ENCODE measurements at regions not wholly inside any gene's neighbourhood (a gene's known extent, or its start where the extent isn't known, plus 50 kb on each side); places are given as distances from the start of the nearest gene placed in this dataset.

DNA sequence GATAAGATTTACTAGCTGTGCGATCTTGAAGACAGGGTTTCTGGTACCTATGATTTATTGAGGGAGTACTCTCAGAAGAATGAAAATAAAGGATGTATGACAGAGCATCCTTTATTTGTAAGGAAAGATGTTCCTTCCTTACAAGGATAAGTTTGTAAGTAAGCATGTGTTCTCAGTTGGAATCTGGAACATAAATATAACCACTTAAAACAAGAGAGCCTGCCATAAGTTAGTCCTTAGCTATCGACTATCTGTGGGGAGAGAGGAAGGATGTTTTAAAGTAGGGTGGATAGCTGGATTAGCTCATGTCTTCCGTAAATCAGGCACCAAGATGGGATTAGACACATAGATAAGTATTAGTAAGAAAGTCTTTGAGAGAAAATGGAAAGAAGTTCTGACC, 192.6 kb upstream of the CARD18 start:
- no peak for DNase-seq (ENCODE audit: low spot score)

DNA sequence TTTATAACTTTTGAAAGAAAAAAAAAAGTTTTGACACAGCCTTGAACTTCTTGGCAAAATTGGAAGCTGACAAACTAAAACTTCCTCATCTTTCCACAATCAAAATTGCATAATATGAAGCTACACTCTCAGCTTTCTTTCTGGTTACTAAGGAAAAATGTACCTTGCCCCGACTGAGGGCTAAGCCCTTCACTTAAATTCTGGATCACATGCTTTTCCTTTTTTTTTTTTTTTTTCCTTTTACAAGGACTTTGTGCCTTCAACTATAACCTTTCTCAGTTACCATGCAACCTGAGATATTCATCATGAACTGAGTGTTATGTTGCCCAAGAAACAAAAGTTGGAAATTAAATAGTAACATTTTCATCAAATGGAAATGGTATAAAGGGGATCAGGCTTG, 188.5 kb upstream of the CARD18 start:
- DNase-seq (ENCODE audit: low spot score): no peak

DNA sequence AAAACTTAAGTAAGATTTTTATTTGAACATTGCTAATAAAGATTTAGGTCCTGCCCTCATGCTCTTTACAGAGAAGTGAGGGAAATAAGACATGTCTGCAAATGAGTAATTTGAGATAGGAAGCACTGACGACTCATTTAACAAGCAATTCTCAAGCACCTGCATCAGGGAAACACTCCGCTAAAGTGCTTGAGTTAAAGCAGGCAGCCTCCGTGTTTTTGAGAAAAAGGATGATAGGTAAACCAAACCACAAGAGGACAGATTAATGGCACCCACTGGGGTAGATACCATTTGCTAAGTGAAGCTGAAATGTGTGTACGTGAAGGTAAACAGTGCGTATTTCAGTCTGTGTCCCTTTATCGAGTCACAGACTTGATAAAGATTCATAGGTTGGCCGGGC, 184.6 kb upstream of the CARD18 start:
- DNase-seq (ENCODE audit: low spot score): no peak

DNA sequence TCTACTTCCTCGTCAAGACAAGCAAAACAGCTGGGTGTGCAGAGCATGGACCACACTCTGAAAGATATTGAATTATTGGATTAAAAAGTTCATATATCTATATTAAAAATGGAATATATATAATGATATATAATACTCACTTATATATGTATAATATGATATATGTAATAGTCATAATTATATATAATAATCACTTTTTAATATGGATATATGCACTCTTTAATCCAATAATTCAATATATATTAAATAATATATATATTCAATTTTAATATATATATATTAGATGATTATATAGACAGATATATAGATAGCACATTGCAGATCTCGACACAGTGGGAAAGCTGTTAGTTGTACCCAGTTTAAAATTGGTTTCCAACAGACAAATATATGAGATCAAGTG, 182.1 kb upstream of the CARD18 start:
- no peak for DNase-seq (ENCODE audit: low spot score)

DNA sequence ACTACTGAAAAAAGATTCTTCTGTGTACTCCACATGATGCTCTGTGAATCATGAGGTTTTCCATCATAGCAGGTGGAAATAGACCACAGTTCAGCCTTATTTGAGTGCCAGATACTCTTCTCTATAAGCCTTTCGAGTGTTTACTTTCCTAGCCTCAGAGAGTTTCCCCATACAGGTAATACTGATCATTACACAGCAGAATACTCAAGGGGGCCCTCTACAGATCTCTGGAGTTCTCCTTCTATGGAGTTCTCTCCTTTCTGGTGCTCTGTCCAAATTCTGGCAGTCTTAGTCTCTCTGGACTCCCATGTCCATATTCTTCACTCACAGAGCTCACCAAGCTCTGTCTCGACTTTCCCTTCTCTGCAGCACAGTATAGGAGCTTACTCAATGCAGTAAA, 175.7 kb upstream of the CARD18 start:
- DNase-seq (ENCODE audit: low spot score): no peak

DNA sequence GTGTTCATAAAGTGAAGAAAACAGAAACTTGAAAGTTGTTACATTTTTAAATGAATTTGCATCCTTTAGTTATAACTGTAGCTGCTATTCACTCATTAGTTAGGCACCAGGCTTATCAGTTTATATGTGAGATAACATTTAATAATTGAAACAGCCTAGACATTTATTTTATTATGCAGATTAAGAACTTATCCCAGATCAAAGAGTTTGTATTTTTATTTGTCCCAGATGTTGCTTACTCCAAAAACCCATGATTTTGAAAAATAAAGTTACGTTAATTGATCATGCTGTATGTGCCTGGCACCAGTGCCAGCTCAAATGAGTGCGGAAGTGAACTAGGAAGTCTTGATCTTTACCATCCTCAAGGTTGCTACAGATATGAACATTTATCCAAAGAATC, 172.7 kb upstream of the CARD18 start:
- no peak for DNase-seq (ENCODE audit: low spot score)

DNA sequence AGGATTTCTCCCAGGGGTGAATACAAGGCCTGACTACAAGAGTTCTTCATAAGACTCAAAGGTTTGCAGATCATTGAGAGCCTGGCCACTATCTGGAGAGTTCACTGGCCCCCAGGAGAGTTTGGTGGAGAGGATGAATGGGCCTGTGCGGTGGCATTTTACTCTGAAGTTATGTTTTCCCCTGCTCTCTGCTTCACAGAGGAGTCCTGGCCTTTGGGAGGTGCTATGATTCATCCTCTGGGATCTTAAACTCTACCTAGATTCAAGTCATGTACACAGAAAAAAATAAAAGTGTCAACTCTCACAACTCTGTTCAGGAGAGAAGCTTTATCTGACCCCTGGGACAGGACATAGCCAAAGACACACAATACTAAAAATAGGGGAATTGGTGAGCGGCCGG, 159.1 kb upstream of the CARD18 start:
- no peak for DNase-seq (ENCODE audit: low spot score)

DNA sequence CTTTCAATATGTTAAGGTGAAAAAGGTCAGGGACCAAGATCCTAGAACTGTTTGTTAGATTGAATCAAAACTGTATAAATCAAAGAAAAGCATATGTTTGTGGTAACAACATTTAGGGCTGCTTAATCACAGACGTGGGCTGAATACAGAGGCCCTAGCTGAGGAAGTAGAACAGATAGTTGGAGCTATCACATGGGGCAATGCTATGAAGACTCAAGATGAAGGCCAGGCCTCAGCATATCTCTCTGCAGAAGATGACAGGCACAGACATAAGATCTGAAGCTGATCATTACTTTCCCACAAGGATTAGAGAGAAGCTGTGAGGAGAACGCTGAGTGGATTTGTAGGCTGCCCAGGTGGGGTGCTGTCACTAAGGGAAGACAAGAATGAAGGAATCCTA, 158.6 kb upstream of the CARD18 start:
- no peak for DNase-seq (ENCODE audit: low spot score)

DNA sequence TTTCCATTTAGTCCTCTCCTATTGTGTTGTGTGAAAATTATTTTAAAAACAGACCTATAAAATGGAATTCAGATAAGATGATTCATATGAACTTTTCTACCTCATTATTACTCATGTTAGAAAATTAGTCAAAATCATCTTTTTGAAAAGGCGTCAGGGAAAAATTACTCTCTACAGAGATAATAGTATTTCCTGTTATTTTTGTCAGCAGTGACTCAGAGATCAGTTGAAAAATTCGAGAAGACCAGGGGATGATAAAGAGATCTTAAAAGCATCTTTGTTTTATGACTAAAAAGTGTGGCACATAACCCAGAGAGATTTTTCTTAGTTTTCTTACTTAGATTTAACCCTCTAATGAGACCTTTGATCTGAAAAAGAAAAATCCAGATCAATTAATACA, 157.9 kb upstream of the CARD18 start:
- no peak for DNase-seq (ENCODE audit: low spot score)

DNA sequence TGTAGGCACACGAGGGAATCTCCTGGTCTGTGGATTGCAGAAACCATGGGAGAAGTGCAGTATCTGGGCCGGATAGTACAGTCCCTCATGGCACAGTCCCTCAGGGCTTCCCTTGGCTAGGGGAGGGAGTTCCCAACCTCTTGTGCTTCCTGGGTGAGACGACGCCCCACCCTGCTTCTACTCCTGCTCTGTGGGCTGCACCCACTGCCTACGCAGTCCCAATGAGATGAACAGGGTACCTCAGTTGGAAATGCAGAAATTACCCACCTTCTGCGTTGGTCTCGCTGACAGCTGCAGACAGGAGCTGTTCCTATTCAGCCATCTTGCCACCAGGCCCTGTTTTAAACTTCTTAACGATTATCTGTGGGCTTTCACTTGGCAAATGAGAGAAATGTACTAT, 157.2 kb upstream of the CARD18 start:
- no peak for DNase-seq (ENCODE audit: low spot score)

DNA sequence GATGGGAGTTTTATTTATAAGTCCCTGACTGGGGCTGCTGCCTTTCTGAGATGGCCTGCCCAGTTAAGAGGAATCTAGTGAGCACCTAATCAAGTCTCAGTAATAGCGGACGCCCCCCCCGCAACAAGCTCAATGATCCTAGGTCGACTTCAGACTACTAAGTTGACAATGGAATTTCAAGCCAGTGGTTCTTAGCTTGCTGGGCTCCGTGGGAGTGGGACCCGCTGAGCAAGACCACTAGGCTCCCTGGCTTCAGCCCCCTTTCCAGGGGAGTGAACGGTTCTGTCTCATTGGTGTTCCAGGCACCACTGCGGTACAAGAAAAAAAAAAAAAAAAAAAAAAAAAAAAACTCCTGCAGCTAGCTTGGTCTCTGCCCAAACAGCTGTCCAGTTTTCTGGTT, 156.8 kb upstream of the CARD18 start:
- no peak for DNase-seq (ENCODE audit: low spot score)

DNA sequence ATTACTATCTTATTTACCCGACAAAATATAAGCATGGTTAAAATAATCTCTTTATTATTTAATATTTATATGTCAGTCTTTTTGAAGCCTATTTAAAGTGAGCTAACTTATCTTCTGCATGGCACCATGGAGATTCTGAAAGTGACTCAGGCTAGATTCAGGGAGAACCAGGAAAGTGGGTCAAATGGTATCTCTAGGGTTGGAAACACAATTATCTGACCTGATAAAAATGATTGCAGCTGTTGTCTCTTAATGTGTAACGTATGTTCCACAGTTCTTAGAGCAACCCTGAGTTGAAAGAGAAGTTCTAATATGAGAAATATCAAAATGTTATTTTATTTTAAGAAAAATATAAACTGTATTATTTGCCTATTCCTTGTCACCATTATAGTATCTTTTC, 143.1 kb upstream of the CARD18 start:
- DNase-seq (ENCODE audit: low spot score): no peak

DNA sequence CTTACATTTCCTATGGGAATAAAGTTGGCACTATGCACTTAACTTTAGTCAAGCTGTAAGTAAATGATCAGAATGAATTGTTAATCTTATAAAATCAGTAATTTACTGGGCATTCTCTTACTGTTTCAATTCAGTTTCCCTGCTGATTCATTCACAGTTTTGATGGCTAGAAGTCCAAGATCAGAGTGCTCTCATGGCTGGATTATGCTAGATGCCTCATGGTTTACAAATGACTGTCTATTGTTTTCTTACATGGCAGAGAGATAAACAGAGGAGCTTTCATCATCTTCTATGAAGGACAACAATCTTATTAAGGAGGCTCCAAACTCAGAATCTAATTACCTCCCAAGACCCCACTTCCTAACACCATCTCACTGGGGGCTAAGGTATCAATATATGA, 135.1 kb upstream of the CARD18 start:
- no peak for DNase-seq (ENCODE audit: low spot score)

DNA sequence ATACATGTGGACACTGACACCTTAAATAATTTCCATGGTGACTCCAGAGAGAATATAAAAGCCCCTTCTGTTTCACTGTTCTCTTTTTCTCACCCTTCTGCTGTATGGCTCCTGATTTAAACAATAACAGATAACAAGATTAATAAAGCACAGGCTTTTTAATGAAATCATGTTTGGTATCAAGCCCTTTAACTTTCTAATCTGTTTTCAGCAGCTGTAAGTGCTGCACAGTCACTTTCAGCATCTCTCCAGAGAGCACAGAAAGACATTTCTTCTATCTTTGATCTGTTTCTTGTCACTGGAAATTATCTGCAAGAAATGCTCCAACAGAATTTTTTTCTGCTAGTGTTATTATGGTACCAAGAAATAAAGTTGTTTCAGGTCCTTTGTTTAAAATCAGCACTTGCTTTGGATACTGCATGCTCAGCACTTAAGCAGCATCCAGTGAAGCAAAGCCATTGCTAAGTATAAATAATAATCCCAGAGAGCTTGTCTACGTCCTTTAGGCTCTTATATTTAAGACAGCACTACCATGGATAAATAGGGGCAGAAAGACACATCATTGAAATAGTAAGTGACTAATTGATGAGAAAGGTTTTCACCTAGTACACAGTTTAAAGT, 134.2 kb upstream of the CARD18 start:
- no peak for DNase-seq (ENCODE audit: low spot score)

DNA sequence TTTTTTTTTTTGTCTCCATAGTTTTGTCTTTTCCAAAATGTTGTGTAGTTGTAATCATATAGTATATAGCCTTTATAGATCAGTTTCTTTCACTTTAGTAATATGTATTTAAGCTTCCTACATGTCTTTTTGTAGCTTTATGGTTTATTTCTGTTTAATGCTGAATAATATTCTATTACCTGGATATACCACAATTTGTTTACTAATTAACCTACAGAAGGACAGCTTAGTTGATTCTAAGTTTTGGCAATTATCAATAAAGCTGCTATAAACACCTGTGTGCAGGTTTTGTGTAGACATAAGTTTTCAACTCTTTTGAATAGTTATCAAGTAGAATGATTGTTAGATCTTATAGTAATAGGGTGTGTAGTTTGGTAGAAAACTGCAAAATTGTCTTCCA, 130.3 kb upstream of the CARD18 start:
- no peak for DNase-seq (ENCODE audit: low spot score)

DNA sequence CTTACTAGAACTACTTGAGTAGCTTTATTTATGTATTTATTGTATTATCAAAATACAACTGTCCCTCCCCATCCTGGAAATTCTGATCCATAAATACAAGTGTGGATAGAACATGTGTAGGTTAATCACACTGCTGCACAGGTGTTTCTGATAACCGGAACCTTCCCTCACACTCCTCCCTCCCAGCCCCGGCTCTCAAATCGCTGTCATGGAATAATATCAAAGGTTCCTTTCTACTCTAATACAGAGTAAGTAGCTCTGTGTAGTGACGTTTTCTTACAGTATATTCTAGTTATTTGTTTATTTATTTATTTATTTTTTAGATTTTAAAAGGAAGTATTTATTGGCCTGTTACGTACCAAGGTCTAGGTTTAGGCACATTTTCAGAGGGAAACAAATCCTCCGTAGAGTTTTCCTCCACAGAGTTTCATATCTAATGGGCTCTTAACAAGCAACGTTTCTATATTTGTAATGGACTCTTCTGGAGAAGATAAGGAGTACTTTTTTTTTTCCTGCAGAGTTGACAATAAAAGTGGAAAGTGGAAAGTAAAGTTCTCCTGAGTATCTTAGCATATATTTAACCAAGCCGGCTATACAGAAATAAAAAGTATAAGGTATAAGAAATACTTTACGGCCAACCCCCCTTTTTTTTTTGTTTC, 129.0 kb upstream of the CARD18 start:
- no peak for DNase-seq (ENCODE audit: low spot score)

DNA sequence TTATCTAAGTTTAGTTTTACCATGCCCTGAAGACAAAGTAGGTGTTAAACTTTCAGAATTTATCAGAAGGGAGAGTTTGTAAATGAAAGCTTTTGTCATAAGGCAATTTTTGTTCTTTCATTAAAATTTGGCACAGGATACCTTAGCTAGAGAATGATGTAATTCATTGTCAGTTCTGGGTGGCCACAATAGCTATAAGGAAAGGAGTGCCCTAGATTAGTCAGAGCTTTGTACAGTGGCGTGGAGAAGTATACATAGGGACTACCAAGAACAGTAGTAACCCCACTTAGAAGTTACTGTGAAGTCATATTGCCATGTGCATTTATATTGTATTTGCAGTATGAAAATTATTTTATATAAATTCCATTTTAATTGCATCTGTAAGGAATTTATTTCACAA, 126.3 kb upstream of the CARD18 start:
- no peak for DNase-seq (ENCODE audit: low spot score)

DNA sequence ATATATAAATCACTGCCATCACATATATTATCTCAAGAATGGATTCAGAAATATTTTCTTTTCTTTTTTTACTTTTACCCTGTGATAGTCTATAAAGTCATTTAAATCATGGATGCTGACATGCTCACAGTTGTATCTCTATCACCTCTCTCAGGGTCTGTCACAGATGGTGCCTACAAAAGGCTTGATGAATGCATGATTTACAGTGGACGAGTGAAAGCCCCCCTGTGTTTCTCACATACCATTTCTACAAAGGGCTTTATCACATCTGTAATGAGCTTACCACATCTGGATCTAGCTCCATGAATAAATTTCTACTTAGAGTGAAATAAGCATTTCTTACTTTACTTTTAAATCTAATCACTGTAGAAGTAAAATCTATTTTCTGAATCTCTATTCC, 121.4 kb upstream of the CARD18 start:
- DNase-seq (ENCODE audit: low spot score): no peak

DNA sequence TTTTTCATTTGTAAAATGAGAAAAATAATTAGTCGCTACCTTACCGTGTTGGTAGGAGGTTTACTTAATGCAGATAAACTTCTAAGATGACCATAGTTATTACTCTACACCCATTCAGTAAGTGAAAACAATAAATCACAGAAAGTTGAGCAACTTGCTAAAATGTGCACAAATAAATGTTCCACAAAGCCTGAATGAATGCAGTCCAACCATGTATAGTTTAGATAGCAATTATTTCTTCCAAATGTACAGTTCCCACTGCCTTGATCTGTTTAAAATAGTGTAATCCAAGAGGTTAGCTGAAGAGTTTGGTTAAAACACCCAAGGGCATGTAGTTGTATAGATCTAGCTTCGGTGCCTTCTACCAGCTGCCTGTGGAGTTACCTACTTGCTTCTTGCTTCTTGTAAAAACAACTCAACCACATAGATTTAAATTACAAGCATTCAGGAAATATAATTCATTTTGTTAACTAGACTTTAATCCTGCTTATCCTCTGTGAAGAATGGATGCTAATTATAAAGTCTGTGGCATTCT, 106.3 kb upstream of the CARD18 start:
- no peak for DNase-seq (ENCODE audit: low spot score)

DNA sequence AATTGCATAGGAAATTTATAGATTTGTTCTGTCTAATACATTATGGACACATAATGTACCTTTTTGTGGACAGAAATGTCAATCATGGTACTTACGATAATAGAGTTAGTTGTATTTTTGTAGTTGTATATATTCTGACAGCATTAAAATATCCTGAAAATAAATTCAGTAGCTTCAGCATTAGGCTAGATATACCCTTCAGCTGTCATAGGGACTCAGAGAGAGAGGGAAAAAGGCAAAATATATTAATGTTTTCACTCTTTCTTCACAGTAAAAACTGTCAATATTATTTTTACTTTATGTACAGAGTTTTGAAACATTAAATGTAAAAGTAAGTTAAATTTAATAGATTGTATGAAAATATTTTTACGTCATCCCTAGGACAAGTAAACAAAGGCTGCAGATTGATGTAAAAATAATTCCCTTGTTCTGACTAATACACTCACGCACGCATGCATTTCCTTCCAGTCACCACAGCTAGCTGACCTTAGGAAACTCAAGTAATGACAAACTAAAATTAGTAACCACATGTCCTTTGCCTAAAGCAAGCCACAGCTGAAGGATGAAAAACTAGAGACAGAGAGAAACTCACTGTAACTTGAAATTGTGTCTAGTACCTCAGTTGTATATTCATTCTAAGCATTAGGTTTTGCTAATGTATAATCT, 104.7 kb upstream of the CARD18 start:
- no peak for DNase-seq (ENCODE audit: low spot score)

DNA sequence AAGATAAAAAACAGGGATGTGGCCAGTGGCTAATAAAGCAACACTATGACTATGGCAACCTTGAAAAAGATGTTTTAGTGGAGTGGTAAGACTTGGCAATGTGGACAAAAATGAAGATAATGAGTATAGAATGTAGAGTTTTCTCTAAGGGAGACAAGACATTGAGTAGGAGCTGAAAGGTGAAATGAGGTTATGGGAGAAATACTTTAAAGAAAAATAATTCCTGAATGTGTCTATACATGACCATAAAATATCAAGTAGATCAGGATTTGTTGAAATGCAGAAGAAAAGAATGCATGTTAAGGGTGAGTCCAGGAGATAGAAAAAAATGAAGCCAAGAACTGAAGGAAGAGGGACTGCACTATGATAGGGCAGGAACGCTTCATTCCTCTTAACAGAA, 101.6 kb upstream of the CARD18 start:
- DNase-seq (ENCODE audit: low spot score): no peak

DNA sequence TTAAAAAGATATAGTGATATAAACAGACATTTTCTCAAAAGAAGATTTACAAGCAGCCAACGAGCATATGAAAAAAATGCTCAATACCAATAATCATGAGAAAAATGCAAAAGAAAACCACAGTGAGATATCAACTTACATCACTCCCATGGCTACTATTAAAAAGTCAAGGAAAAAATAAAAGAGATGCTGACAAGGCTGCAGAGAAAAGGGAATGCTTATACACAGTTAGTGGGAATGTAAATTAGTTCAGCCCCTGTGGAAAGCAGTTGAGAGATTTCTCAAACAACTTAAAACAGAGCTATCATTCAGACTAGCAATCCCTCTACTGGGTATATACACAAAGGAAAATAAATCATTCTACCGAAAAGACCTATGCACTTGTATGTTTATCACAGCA, 97.1 kb upstream of the CARD18 start:
- no peak for DNase-seq (ENCODE audit: low spot score)

DNA sequence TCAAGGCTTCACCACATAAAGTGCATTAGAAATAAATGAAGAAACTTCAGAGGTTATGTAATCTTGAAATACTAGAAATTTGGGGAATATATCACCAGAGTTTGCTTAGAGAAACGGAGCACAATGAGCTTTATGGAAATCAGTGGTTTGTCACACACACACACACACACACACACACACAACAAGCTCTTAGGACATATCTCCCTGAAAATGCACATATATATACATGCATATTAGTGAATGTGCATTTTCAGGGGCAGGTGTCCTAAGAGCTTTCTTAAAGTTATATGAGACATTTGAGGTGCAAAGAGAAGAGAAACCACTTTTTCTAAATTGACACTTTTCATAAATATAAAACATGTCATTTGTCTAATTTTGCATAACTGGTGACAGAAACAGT, 93.7 kb upstream of the CARD18 start:
- DNase-seq (ENCODE audit: low spot score): no peak

DNA sequence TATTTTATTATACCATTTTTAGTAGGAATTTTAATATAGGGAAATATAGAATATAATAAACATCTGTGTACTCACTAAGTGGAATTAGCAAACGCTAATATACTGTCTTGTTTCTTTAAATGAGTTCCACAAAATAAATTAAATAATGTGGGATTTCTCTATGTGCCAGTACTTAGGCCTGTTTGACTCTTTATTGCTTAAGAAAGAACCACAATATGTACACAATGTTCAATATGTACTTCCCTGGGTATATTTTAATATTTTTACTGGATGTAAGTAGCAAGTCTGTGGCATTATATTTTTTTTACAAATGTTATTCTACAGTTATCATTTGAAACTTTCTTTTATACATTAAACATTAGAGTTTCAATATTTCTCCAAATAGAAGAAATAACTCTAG, 92.5 kb upstream of the CARD18 start:
- DNase-seq (ENCODE audit: low spot score): no peak

Measured in ecto neural progenitor cell (in vitro differentiated cells).